ENCODE measurements at regions not wholly inside any gene's neighbourhood (a gene's known extent, or its start where the extent isn't known, plus 50 kb on each side); places are given as distances from the start of the nearest gene placed in this dataset.

- no peak for TF ChIP-seq CTCF (IDR thresholded peaks at IDR 0.05; ENCODE audit: low read depth, low read length, missing input control)
- no peak for TF ChIP-seq JUND (IDR thresholded peaks at IDR 0.05)
- TF ChIP-seq, protein P1, sequence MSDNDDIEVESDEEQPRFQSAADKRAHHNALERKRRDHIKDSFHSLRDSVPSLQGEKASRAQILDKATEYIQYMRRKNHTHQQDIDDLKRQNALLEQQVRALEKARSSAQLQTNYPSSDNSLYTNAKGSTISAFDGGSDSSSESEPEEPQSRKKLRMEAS (IDR thresholded peaks at IDR 0.05): no peak
- no peak for TF ChIP-seq RAD21 (IDR thresholded peaks at IDR 0.05)
These were observed 251.9 kb downstream of the TJP1 start for GRCh38 chr15:29570121-29570947.

Measured in liver (tissue), 3 donors.